ENCODE measurements at regions not wholly inside any gene's neighbourhood (a gene's known extent, or its start where the extent isn't known, plus 50 kb on each side); places are given as distances from the start of the nearest gene placed in this dataset.

- TF ChIP-seq CTCF (IDR thresholded peaks at IDR 0.05) (no peak), EP300 (IDR thresholded peaks at IDR 0.05) (no peak)
Measured at GRCh38 chr15:35858707-35859106, 312.7 kb upstream of the DPH6 start.

All from tibial nerve (tissue), 4 donors.